Hindlimb muscle (tissue), 1 donor: ENCODE measurements at regions not wholly inside any gene's neighbourhood (a gene's known extent, or its start where the extent isn't known, plus 50 kb on each side); places are given as distances from the start of the nearest gene placed in this dataset.
"Not testable (repeated sequence)": the region's sequence is repeated elsewhere in the genome, so short reads cannot be mapped to it uniquely, and the experiment has no call there.

Experiments
- DNase-seq: peaks from one replicate; pipeline ENCODE4 v3.0.0-alpha.2; 2013

DNA sequence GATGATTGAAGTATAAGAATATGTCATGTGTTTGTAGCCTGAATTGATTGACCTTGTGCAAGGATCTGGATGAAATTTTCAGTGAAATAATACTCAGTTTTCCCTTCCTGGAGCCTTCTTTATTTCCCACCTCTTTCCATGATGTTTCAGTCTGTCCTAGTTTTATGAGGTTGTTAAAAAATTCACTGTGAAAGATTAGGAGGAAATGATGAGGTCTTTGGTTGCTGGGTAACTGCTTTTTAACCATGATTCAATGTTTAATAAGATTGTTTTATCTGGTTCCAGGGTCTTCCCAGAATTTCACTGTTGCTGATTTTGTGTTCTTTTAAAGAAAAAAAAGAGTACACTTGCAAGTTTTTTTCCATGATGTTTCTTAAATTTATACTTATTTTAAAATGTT lies 221.5 kb downstream of the MBL2 start:
- DNase-seq = no peak

DNA sequence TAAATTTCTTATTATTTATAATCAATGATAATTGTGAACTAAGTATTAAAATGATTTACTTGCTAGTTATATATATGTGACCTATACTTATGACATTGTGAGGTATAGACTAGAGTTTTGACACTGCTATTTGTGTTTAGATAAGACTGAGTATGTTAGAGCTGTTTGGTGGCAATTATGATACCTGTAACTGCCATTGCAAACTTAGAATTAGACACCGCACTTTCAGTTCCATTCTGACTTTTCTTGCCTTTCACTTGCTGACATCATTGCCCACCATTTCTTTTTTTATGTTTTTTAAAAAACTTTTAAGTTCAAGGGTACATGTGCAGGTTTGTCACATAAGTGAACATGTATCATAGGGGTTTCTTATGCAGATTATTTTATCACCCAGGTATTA lies 214.5 kb downstream of the MBL2 start:
- DNase-seq = no peak

DNA sequence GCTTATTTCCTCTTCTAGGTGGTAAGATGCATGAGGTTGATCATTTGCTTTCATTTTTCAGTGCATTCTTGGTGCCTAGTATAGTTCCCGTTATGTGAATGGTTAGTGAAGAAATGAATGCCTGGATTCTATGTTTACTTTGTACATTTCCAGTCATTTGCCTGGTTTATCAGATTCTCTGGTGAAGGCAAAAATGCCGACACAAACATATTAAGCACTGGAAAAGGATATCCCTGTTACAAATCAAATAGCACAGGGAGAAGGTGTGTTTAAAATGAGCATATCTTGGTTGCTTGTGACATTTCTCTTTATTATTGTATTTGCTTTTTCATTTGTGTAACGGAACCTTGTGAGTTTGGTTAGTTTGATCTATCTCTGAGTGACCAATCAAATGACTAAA lies 211.3 kb downstream of the MBL2 start:
- DNase-seq = no peak

DNA sequence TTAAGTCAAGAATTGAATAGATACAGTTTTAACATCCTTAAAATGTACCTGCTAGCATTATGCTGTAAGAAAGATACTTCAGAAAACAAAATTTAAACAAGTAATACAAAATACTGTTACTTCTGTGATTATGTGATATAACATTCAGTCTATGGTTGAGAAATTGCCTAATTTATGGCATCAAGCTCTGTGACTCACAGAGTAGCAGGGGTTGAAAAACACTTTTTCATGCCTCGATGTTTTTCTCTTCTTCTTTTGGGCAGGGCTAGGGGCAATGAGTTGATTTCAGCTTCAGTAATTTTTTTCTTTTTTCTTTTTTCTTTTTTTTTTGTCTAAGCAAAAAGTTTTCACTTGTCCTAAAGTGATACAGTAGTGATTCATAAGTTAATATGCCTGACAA lies 209.2 kb downstream of the MBL2 start:
- DNase-seq = no peak

DNA sequence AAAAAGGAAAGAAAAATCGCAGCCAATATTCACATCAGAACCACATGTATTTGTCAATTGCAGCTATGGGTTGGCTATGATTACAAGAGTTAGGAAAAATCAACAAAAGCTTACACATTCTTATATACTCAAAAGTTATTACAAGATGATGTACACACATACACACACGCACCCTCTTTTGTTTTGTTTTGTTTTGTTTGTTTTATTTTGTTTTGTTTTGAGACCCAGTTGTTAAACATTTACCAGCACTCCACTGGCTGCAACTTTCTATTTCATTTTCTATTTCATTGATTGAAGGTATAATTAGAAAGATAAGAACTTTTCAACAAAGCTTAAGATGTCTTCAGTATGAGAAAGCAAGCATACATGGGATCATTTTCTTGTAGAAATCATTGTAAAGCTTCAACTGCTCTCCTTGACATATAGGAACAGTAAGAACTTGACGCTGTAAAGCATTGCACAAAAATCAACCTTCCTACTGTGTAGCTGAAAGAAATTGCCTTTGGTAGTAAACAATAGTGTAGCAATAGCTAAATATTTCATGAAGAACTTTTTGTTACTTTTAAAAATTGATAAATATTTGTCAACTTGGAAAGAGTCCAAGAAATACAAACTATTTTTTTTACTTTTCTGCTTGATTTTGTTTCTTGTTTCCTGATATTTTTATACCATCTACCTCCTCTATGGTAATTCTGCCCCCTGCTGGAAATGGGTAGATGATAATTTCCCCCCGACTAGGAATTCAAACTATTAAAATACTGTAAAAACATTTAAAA lies 205.9 kb downstream of the MBL2 start:
- no peak for DNase-seq

DNA sequence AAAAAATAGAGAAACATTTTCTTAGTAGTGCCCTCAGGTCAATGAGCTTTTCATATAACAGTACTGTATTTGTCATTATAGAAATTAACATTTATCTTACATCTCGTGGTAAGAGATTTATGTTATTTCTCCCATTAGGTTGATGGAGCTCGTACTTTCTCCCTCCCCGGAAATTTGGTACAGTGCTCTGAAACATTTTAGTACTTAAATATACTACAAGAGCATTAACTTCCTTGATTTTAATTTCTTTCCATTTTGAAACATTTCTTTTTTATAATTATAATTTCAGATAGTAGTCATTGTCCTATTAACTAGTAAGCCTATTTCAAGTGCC lies 205.4 kb downstream of the MBL2 start:
- no peak for DNase-seq

DNA sequence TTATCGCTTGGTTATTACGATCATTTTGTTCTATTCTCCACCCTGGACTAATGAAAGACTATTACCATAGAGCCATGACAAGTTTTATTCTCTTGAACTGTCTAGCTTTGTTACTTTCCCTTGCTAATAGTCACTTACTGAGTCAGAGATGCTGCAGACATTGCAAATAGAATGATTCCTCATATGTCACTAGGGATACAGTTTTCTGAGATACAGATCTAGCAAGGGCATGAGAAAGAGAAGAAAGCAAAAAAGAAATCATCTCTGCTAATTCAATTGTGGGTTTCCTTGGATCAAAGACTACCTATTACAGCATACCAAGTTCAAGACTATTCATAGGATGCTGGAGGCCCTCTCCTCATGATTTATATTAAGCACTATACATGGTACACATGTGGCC lies 204.3 kb downstream of the MBL2 start:
- no peak for DNase-seq

DNA sequence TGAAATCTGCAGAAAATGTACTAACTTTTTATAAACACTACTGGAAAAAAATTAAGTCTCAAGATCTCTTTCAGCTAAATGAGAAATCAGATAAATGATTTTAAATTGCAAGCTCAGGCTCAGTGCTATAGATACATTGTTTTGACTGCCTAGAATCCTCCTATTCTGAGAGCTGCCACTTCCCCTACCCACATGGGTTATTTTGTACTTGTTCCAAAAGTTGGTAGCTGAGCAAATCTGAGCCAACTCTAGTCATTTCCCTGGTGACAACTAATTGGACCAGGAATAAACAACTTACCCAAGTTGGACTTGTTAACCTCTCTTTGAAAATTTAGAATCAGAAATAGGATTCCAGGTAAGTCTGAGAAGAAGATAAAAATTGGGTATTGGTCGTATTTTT lies 202.1 kb downstream of the MBL2 start:
- DNase-seq = no peak

DNA sequence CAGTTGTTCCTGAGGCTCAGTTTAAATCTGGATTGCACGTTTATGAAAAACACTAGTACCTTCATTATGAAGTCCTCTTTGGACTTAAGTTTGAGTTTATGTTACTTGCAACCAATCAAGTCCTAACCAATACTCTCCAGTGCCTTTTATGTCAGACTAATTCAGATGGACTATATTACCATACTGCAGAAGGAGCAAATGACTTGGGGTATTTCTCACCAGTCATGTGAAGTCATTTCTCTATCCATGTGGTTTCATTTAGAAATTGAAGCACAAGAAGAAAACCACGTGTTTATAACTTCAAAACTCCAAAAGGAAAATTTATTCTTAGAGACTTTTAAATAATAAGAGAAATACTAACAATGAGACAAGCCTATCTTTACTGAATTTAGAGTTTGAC lies 201.6 kb downstream of the MBL2 start:
- DNase-seq = no peak

DNA sequence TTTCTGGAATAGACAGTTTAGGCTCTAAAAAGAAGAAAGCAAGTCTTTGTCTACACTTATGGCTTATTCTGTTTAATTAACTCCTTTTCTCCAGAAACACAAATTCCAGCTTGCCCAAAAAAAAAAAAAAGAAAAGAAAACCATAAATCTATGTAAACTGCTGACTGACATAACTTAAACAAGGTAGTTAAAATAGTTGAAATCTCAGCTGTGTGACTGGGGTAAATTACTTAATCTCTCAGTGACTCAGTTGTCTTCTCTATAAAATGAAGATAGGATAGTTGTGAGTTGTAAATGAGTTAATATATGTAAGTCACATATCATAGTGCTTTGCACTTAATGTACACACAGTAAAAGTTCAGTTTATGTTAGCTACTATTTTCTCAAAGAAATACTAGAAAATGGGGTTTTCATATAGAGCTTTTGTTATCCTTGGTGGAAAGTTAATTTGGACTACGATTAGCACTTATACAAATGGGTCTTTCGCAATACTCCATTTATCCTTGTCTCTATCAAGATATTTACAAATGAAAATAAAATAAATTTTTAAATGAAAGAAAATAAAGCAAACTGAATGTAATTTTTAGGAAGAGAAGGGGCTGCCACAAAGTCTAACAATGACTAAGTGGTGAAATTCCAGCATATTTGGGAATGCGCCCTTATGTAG lies 200.9 kb downstream of the MBL2 start:
- no peak for DNase-seq

DNA sequence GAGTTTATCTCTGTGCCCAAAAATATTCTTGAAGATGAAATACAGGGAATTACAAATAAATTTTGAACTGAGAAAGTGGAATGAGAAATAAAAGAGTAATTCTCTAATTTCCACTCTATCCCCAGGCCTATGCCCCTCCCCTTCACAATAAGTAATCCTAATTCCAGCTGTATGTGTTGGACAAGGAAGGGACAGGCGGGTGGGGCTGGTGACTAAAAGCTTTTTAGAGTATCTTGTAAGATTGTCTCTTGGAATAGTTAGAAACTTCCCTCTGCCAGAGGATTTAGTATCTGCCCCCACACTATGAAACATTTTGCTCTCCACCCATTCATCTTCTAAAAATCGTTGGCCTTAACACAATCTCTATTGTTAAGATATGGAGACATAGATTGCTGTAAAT lies 199.2 kb downstream of the MBL2 start:
- DNase-seq = no peak

DNA sequence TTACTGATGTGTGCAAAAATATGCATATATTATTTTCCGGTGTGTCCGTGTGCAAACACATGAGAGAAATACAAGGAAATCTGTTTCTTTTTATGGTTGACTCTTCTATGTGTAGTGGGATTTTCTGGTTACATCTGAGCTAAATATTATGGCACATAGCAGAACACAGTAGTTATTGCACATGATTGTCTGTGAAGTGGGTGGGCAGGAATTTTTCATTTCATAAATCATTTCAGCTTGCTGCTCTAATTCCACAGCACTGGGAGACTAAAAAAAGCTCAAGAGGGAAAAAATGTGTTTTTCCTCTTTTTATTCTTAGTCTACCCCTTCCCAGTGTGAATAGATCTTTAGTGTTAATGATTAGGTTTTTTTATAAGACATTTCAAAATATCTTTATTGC lies 197.9 kb downstream of the MBL2 start:
- no peak for DNase-seq

DNA sequence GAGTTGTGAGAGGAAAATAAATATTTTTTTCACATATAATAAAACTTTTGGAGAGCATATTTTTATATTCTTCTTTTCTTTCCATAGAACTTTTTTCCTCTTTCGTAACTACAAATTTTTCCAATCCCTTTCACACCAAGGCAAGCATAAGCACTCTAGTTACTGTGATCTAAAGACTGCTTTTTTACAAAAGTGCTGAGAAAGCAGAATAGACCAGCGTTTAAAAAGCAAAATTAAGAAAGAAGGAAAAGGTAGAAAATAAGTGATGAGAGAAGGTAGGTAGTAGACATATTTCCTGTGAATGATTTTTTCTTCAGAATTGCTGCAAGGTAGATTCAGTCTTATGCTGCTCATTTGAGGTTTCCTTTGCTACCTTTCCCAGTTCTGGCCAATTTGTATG lies 195.5 kb downstream of the MBL2 start:
- no peak for DNase-seq

DNA sequence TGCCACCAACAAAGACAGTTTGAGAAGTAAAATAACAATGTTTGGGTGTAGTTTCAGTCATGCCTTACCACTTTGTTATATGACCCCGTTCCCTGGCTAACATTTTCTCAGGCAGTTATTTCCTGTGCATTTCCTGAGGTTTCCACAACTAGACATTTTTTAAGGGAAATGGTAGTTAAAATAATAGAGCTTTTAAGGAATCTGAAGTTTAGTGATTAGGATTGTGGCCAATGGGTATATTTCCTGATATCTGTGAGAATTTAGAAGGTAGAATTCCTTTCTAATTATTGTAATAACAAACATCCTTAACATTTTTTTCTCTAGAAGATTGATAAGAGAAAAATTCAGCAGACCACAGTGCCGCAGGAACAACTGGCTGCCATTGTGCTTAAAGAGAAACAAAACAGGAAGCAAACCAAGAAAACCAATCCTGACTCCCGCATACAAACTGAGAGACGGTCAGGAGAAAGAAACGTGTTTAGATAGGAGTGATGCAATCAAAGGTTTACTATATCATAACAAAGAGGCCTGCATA lies 193.6 kb downstream of the MBL2 start:
- no peak for DNase-seq

DNA sequence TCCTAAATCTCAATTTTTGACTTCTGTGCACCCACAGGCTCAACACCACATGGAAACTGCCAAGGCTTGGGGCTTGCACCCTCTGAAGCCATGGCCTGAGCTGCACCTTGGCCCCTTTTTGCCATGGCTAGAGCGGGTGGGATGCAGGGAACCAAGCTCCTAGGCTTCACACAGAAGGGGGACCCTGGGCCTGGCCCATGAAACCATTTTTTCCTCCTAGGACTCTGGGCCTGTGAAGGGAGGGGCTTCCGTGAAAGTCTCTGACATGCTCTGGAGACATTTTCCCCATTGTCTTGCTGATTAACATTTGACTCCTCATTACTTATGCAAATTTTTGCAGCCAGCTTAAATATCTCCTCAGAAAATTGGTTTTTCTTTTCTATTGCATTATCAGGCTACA lies 190.9 kb downstream of the MBL2 start:
- DNase-seq = not testable (repeated sequence)

DNA sequence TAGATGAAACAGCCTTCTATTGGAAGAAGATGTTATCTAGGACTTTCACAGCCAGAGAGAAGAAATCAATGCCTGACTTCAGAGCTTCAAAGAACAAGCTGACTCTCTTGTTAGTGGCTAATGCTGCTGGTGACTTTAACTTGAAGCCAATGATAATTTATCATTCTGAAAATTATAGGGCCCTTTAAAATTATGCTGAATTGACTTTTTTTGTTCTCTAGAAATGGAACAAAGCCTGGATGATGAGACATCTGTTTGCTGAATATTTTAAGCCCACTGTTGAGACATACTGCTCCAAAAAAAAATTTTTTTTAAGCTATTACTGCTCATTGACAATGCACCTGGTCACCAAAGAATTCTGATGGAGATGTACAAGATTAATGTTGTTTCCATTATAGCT lies 189.2 kb downstream of the MBL2 start:
- DNase-seq = no peak

DNA sequence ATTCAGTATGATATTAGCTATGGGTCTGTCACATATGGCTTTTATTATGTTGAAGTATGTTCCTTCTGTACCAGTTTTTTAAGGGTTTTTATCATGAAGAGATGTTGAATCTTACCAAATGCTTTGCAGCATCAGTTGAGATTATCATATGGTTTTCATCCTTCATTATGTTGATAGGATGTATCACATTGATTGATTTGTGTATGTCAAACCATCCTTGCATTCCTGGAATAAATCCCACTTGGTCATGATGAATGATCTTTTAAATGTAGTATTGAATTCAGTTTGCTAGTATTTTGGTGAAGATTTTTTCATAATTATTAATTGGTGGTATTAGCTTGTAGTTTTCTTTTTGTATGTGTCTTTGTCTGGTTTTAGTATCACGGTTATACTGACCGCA lies 185.9 kb downstream of the MBL2 start:
- no peak for DNase-seq

DNA sequence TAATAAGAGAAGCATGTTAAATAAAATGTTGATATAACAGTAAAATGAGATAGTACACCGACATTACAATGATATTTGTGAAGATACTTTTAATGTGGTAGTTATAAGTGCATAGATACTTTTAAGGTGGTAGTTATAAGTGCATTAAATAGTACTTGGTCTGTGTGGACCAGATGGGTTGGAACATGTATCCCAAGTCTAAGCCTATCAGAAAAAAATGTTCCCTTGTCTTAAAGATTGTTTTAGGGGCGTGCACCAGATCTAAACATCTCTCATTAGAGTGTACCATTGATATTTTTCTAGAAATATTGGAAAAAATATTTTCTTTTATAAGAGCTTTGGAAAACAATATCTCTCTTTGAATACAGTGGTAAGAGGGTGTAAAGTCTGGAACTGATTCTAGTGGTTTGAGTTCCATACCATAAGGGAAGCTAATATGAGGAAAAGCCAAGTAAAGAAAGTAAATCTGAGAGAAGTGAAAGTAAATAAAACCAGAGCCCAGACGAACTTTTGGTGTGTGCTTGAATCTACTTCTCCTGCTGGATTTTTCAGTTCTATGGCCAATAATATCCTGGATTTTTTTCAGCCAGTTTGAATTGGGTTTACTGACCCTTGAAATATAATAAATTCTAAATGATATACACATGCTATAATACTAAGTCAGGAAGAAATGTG lies 175.3 kb downstream of the MBL2 start:
- no peak for DNase-seq

DNA sequence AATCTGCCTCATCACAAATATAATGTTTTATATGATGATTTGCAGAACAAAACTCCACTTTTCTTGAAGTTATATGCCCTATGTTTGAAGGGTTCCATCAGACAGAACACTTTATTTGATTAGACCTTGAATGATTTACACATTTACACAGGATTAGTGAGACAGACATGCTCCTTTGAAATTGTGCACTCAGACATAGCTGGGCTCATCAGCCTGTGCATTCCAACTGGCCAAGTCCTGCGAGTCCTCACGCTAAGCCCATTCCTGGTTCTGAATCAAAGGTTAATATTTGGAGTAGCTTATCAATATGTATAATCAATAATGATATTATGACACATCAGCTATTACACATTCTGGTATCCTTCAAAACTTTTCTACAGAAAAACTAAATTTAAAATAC lies 173.6 kb downstream of the MBL2 start:
- DNase-seq = no peak

DNA sequence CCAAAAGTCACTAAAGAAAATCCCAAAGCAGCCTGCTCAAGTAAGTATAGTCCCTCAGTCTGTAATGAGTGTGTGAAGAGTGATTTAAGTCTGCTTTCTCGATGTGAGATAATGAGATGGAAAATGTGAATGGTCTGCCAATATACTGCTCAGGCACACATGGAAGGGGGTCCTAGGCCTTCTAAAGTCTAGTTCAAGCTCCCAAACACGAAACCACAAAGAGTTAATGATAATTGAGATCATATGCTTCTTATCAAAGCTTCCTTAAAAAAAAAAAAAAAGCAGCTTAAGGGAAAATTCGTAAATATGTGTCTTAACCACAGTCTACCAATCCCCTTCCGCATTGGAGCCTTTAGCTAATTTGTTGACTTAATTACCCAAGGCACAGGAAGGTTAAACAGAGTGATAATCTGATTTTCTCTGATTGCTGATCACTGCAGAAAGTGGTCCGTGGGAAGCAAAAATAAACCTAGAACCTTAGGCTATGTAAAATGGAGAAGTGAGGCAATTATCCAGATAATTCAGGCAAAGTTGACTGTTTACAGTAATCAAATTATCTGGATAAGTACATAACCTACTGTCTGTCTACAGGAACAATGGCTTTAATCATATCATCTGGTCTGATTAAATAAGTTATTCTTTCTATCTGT lies 172.9 kb downstream of the MBL2 start:
- DNase-seq = no peak

DNA sequence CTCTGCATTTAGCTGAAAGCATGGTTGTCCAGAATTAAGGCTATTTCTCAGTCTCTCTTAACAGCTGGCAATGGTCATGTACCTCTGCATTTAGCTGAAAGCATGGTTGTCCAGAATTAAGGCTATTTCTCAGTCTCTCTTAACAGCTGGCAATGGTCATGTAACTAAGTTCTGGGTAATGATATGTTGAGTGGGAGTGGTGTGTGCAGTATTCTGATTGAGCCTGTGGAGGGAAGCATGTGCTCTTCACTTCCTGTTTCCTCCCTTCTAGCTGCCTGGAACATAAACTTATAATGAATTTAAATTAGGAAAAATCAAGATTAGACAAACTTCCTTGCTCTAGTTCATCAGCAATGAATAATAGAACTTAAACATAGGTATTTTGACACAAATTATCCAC lies 168.5 kb downstream of the MBL2 start:
- DNase-seq = not testable (repeated sequence)

DNA sequence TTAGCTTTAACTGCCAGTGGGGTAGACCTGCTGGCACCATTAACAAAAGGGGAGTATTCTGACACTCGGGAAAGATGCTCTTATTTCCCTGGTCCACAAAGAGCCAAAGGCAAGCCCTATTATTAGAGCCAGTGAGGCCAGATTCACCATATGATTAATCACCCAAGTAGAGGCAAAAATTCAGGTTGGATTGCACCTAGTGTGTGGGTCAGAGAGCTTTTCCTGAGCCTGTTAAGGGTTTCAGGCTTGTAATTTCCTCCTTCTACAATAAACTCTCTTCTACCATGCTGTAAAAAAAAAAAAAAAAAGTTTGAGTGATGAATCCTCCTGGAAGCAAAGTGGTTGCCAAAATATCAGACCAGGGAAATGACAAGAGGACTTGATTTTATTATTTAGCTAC lies 163.5 kb downstream of the MBL2 start:
- no peak for DNase-seq

DNA sequence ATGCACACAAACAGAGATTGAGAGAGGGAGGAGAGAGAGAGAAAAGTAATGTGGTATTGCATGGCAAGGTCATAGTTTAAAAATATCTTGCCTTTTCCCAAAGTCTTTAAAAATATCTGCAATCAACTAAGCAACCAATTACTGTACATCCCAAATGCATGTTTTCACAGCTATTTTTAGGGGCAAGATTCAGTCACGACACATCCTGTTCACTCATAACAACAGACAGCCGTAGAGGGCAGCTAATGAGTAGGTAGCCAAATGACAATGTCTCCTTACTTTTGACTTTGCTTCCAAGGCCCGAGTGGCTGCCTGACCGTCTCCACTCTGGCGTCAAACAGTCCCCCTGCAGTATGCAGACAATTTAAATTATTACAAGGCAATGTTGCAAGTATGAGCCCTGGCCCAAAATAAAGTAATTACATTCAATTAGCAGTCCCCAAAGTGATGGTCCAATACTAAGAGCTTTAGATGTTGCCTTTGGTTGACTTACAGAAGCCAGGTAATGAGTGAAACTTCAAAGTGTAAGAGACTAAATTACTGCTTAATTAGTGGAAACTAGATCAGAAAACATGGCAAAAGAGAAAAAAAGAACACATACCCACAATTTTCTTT lies 162.9 kb downstream of the MBL2 start:
- no peak for DNase-seq
